ENCODE measurements at regions not wholly inside any gene's neighbourhood (a gene's known extent, or its start where the extent isn't known, plus 50 kb on each side); places are given as distances from the start of the nearest gene placed in this dataset.
A peak's percentile ranks its signal among the peaks of the same experiment; 100 is the strongest.
"Not testable (repeated sequence)": the region's sequence is repeated elsewhere in the genome, so short reads cannot be mapped to it uniquely, and the experiment has no call there.

- no peak for DNase-seq
Observed at GRCh38 chr6:25192590-25193459, 86.3 kb upstream of the CARMIL1 start.

- no peak for DNase-seq
Observed at GRCh38 chr6:25193460-25194171, 85.6 kb upstream of the CARMIL1 start.

DNA sequence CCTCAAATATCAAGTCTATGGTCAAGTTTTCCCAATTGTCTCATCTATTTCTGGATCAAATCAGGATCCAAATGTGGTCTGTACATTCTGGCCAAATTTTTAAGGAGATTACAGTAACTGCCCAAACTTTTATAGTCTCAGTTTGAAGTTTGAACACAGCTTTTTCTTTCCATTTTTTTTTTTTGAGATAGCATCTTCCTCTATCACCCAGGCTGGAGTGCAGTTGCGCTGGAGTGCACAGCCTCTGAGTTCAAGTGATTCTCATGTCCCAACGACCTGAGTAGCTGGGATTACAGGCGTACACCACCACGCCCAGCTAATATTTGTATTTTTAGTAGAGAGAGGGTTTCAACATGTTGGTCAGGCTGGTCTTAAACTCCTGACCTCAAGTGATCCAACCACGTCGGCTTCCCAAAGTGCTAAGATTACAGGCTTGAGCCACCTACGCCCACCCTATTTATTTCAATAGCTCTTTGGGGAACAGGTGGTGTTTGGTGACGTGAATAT lies 84.9 kb upstream of the CARMIL1 start:
- no peak for DNase-seq

DNA sequence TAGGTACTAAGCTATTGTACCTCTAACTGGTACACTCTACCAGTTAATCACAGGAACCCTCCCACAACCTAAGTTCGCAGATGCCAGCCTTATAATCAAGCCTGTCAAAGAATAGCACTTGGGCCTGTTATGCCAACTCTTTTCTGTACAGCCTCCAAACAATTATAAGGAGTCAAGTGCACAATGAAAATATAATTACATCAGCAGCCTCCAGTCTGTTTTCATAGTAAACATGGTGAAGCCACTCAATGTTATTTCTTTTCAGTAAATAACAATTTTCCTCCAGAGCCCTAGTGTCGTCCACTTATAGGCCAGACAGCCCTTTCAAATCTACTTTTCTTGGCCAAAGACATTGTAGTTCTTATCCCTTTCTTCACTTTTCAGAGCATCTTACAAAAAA lies 82.7 kb upstream of the CARMIL1 start:
- DNase-seq = no peak

- no peak for DNase-seq
Observed at GRCh38 chr6:25197111-25197510, 82.1 kb upstream of the CARMIL1 start.

DNA sequence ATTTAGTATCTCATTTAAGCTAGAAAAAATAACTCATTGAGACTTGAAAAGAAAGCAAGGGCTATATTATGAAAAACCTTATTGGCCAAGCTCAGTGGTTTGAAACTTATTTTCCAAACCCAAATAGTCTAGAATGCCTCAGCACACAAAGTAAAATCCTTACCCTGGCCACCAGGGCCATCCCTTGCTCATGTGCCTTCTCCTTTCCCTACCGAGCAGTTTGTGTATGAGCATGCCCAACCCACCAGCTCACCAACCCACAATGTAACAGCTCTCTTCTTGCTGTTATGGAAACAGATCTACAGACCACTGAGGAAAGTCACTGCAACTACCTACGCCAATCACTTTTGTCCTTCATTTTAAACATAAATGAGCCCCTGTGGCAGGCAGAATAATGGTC lies 79.6 kb upstream of the CARMIL1 start:
- DNase-seq = no peak

- DNase-seq = no peak
Observed at GRCh38 chr6:25202504-25202903, 76.7 kb upstream of the CARMIL1 start.

DNA sequence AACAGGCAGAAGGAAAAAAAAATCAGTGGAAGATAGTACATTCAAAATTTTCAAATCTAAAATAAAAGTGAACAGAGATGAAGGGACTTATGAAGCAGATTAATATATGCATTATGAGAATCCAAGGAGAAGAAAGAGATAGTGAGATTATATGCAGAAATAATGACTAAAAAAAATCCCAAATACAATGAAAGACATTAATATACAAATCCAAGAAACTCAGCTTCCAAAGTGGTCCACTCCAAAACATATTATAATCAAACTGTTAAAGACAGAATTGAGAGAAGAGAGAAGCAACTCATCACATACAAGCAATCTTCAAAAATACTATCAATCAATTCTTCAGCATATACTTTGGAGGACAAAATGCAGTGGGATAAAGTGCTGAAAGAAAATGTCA lies 73.5 kb upstream of the CARMIL1 start:
- DNase-seq = no peak

- not testable (repeated sequence) for DNase-seq
Observed at GRCh38 chr6:25207453-25208155, 71.6 kb upstream of the CARMIL1 start.

- DNase-seq = no peak
Observed at GRCh38 chr6:25215881-25216280, 63.3 kb upstream of the CARMIL1 start.

DNA sequence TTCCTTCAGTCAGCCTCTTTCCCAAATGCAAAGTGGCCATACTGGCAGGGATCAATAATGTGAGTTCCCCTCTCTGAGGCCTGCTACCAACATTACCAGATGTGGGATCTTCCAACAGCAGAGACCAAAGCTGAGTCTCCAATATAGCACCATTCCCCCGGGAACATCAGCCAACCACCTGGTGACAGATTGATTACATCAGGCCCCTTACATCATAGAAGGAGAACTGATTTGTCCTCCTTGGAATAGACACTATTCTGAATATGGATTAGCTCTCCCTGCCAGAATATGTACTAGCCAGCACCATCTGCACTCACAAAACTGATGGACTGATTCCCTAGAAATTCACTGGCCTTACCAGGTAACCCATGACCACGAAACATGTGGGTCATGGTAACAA lies 61.9 kb upstream of the CARMIL1 start:
- no peak for DNase-seq

DNA sequence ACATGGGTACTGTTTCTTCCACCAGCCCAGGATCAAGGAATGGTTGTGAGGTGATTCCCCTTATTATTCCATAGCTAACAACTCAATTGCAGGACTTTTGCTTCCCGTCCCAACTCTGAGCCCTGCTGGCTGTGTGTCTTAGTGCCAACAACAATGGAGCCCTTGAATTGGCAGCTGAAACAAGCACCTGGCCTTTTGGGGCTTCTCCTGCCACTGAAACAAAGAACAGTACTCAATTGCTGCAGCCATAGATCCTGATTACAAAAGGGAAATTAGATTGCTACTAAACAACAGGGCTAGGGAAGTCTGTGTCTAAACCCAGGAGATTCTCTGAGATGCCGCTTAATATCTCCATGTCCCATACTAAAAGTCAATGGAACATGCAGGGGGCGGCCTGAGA lies 61.3 kb upstream of the CARMIL1 start:
- no peak for DNase-seq

DNA sequence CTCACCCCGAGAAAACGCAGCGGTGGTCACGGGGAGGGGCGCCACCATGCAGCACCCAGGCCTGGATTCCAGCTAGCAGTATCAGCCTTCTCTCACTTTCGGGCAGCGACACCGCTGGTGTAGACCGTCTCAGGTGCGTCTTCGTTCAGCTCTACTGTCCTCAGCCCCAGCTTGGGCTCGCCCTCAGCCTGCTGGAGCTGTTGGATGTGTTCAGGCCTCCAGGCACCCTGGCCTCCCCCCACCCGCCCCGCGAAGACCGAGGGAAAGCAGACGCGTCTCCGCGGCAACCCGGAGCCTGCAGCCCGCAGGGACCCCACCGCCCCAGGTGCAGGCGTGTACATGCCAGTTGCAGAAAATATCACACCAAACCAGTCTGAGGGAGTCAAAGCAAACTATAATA lies 60.8 kb upstream of the CARMIL1 start:
- DNase-seq = no peak

GRCh38 chr6:25219216-25219916 lies 59.8 kb upstream of the CARMIL1 start:
- DNase-seq = no peak

GRCh38 chr6:25219917-25220278 lies 59.3 kb upstream of the CARMIL1 start:
- no peak for DNase-seq

- no peak for DNase-seq
Observed at GRCh38 chr6:25220857-25221256, 58.3 kb upstream of the CARMIL1 start.

DNA sequence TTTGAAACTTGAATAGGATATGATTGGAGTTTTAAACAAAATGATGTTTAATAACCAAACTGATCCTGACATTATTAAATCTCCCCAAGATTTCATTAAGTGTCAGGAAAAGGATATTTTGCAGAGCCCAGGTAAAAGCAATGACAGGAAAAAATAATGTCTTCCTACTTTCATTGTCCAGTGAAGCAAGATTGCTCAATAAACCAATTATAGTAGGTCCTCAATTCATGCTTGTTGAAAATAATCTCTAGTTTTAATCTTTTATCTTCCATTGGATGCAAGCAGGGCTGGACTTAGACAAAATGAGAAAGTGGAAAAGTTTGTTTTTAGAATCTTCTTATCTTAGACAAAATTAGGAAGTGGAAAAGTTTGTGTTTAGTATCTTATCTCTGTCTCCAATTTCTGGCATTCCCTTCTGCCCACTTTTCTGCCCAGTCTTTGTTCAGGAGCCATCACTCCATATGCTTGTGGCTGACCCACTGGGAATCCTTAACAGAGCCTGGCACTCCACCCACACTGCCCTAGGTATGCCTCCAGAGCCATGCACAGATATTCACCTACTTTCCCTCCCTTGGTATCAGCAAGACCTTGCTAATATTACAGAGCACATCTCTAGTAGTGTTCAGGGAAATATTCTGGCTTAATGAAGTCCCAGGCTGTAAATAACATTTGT lies 57.0 kb upstream of the CARMIL1 start:
- DNase-seq = no peak

DNA sequence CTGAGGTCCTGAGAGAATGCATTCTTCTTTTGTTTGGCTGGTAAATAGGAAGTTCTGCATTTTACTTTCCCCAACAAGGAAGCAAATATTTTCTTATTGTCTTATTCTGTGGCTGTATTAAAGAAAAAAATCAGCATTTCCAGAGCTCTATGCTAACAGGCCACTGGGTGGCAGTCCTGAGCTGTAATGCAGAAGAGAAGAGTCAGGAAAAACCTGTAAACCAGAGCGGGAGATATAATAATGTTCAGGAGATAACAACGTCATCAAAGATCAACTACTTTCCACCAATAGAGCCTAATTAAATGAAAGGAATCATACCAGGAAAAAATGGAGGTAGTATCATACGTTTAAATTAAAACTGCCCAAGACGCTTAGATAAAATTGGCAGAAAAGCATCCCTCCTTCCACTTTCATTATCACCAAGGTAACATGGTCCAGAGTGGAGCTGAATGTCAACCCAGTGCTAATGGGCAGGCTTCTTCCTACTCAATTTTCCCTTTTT lies 55.6 kb upstream of the CARMIL1 start:
- DNase-seq = peak; percentile 50 to 74

GRCh38 chr6:25224242-25224641 lies 54.9 kb upstream of the CARMIL1 start:
- no peak for DNase-seq

- DNase-seq = no peak
Observed at GRCh38 chr6:25227854-25228253, 51.3 kb upstream of the CARMIL1 start.
